HCT116 (cell line): ENCODE measurements at regions not wholly inside any gene's neighbourhood (a gene's known extent, or its start where the extent isn't known, plus 50 kb on each side); places are given as distances from the start of the nearest gene placed in this dataset.

Experiments used
- ATAC-seq: fragments of 200-7000 bp; cut with Tn5 transposase; 2 replicates; pipeline ENCODE4 v1.9.1; 2020; ENCODE audit warnings: mild to moderate bottlenecking, moderate library complexity
- BruUV-seq: library from RNA; stranded (reverse); fragments of 400-500 nt; replicated peaks from 2 replicates; lab custom pipeline; 2021; lab: Mats Ljungman, UMichigan
- CTCF ChIA-PET: fragments of 300-600 bp; sonication (Branson Sonifier 250); formaldehyde crosslinking; loops from one replicate; lab custom pipeline; 2021; ENCODE audit warnings: antibody characterized with exemption; lab: Charles Lee
- POLR2A ChIA-PET: fragments of 300-600, 350-600 bp; sonication (Branson Sonifier 250); formaldehyde crosslinking; loops from one replicate; lab custom pipeline; 2021; ENCODE audit warnings: antibody characterized with exemption; lab: Charles Lee
- RAD21 ChIA-PET, 2 experiments: fragments of 300-600 bp; sonication (Branson Sonifier 250); formaldehyde crosslinking; loops; one replicate each; lab custom pipeline; 2023; ENCODE audit warnings: low total read pairs in 2 of 2; ENCODE audit not compliant: uncharacterized antibody in 2 of 2, unreplicated experiment in 2 of 2, low non-redundant PET in 1 of 2; lab: Charles Lee
- DNase-seq: peaks from one replicate; pipeline ENCODE4 v3.0.0-alpha.2; 2010; ENCODE audit warnings: low read depth, low spot score
- H2AFZ ChIP-seq: fragments of 200-600 bp; shearing (Covaris generic), sonication (generic); 2 replicates; pipeline ENCODE4 v1.6.1; 2017; ENCODE audit warnings: low read depth, mixed run types, mixed read lengths, antibody characterized with exemption, low read length; ENCODE audit not compliant: poor library complexity, severe bottlenecking
- H3K27ac ChIP-seq: 2 replicates; pipeline ENCODE4 v1.5.1; 2012; ENCODE audit warnings: low read depth, low read length
- H3K27me3 ChIP-seq: fragments of 200-600 bp; sonication (generic); 2 replicates; pipeline ENCODE4 v1.6.1; 2016; ENCODE audit warnings: mixed run types, low read length, mixed read lengths; ENCODE audit not compliant: insufficient read depth
- H3K36me3 ChIP-seq, 2 experiments: fragments of 200-500 bp in 1 of 2; fragments of 200-600 bp in 1 of 2; sonication (Bioruptor generic) in 1 of 2; sonication (generic) in 1 of 2; 2 replicates each; pipeline versions ENCODE4 v1.5.1 to v1.6.1; 2014 to 2016; ENCODE audit warnings: low read length in 2 of 2, inconsistent platforms in 1 of 2, mixed read lengths in 1 of 2, mixed run types in 1 of 2; ENCODE audit not compliant: insufficient read depth in 2 of 2, control insufficient read depth in 1 of 2
- H3K4me1 ChIP-seq, 2 experiments: fragments of 200-600 bp in 1 of 2; sonication (generic) in 1 of 2; 2 replicates each; pipeline versions ENCODE4 v1.5.1 to v1.6.1; 2012 to 2017; ENCODE audit warnings: low read length in 2 of 2, inconsistent platforms in 1 of 2, mild to moderate bottlenecking in 1 of 2, mixed read lengths in 1 of 2, mixed run types in 1 of 2, moderate library complexity in 1 of 2; ENCODE audit not compliant: insufficient read depth in 2 of 2, control insufficient read depth in 1 of 2
- H3K4me2 ChIP-seq: fragments of 200-600 bp; sonication (generic); 2 replicates; pipeline ENCODE4 v1.6.1; 2017; ENCODE audit warnings: mixed run types, low read length, mixed read lengths
- H3K4me3 ChIP-seq, 2 experiments: fragments of 200-600 bp in 1 of 2; sonication (generic) in 1 of 2; replicated peaks in 1 of 2; 2 replicates each; pipeline ENCODE4 v1.5.1; 2011 to 2016; ENCODE audit warnings: low read length in 2 of 2, control low read depth in 1 of 2, low read depth in 1 of 2, mild to moderate bottlenecking in 1 of 2, mixed read lengths in 1 of 2, mixed run types in 1 of 2
- H3K79me2 ChIP-seq: fragments of 200-600 bp; sonication (generic); 2 replicates; pipeline ENCODE4 v1.6.1; 2017; ENCODE audit warnings: mild to moderate bottlenecking, mixed run types, low read length, moderate library complexity, mixed read lengths; ENCODE audit not compliant: insufficient read depth
- H3K9ac ChIP-seq: fragments of 200-600 bp; sonication (generic); 2 replicates; pipeline ENCODE4 v1.6.1; 2016; ENCODE audit warnings: low read length, mixed read lengths
- H3K9me2 ChIP-seq: fragments of 200-600 bp; sonication (generic), shearing (Covaris generic); 2 replicates; pipeline ENCODE4 v1.6.1; 2017; ENCODE audit warnings: mixed run types, mild to moderate bottlenecking, moderate library complexity; ENCODE audit not compliant: insufficient read depth
- H3K9me3 ChIP-seq, 2 experiments: fragments of 200-500 bp in 1 of 2; fragments of 200-600 bp in 1 of 2; sonication (Bioruptor generic) in 1 of 2; sonication (generic) in 1 of 2; 2 replicates each; pipeline ENCODE4 v1.6.1; 2014 to 2017; ENCODE audit warnings: low read length in 2 of 2, mixed read lengths in 2 of 2, inconsistent platforms in 1 of 2, low read depth in 1 of 2, mild to moderate bottlenecking in 1 of 2, mixed run types in 1 of 2, moderate library complexity in 1 of 2; ENCODE audit not compliant: control insufficient read depth in 1 of 2, insufficient read depth in 1 of 2
- H4K20me1 ChIP-seq: fragments of 200-600 bp; sonication (generic), shearing (Covaris generic); 2 replicates; pipeline ENCODE4 v1.6.1; 2017; ENCODE audit warnings: mixed run types, mild to moderate bottlenecking, moderate library complexity; ENCODE audit not compliant: insufficient read depth
- CBX3 ChIP-seq: IDR thresholded peaks from 2 replicates; pipeline ENCODE4 v1.6.1; 2012; ENCODE audit warnings: low read depth
- EZH2 ChIP-seq: fragments of 200-600 bp; sonication (generic); IDR thresholded peaks from 2 replicates; pipeline ENCODE4 v1.6.1; 2017; ENCODE audit warnings: antibody characterized with exemption, mixed run types
- EZH2phosphoT487 ChIP-seq: fragments of 200-600 bp; IDR thresholded peaks from 2 replicates; pipeline ENCODE4 v1.6.1; 2018; ENCODE audit warnings: antibody characterized with exemption, borderline replicate concordance
- POLR2A ChIP-seq: IDR thresholded peaks from 2 replicates; pipeline ENCODE4 v1.7.0; 2011; ENCODE audit warnings: borderline replicate concordance; ENCODE audit not compliant: insufficient read depth, insufficient read length; ENCODE audit errors: extremely low read depth
- SP1 ChIP-seq: IDR thresholded peaks from 2 replicates; pipeline ENCODE4 v1.6.1; 2012; ENCODE audit warnings: low read depth
- SRF ChIP-seq: IDR thresholded peaks from 2 replicates; pipeline ENCODE4 v1.6.1; 2012; ENCODE audit warnings: low read depth
- TCF7L2 ChIP-seq: IDR thresholded peaks from 2 replicates; pipeline ENCODE4 v1.7.0; 2011; ENCODE audit warnings: borderline replicate concordance, inconsistent platforms; ENCODE audit not compliant: insufficient read depth, insufficient read length; ENCODE audit errors: extremely low read depth
- ZBTB33 ChIP-seq: IDR thresholded peaks from 2 replicates; pipeline ENCODE4 v1.6.1; 2011; ENCODE audit warnings: mild to moderate bottlenecking, low read length, moderate library complexity; ENCODE audit not compliant: insufficient replicate concordance; ENCODE audit errors: extremely low read depth
- ZFX ChIP-seq: fragments of 450-650 bp; IDR thresholded peaks from 2 replicates; pipeline ENCODE4 v1.6.1; 2017
- intact Hi-C: fragments of 100-400 bp; cut with micrococcal nuclease; formaldehyde crosslinking; loops from 2 replicates; pipeline ENCODE4 v1.10.0; 2022

- Histone ChIP-seq H3K9me2 (no peaks in the 10 kb centered on the region), H3K9me3 (peaks cover 3 to 10% of the 10 kb centered on the region in 2 experiments; a peak in 3 of 4 replicates), H4K20me1 (no peaks in the 10 kb centered on the region), H3K27ac (no peak overlapping the region), H3K36me3 (no peaks in the 10 kb centered on the region), H2AFZ (no peak overlapping the region), H3K9ac (no peak overlapping the region), H3K4me2 (no peak overlapping the region), H3K79me2 (no peaks in the 10 kb centered on the region), H3K27me3 (no peaks in the 10 kb centered on the region), H3K4me3 (no peak overlapping the region), H3K4me1 (no peaks in the 10 kb centered on the region)
- no TSS peak for BruUV-seq
- ChIA-PET RAD21 (no interaction called here), CTCF (no interaction called here), POLR2A (no interaction called here)
- TF ChIP-seq EZH2phosphoT487 (no peak), EZH2 (no peak), POLR2A (no peak)
- DNase-seq (no peak), ATAC-seq (no peak)
- intact Hi-C loops = no loop called here
These were observed 1961.8 kb upstream of the FLRT2 start for GRCh38 chr14:83568141-83568540.

- Histone ChIP-seq H3K9ac (no peak overlapping the region), H2AFZ (no peak overlapping the region), H3K9me3 (peaks cover 8 to 18% of the 10 kb centered on the region in 2 experiments; a peak in 3 of 4 replicates), H3K36me3 (no peaks in the 10 kb centered on the region)
- ATAC-seq = no peak
- no peak for TF ChIP-seq SP1
- no peak for TF ChIP-seq SRF
- TF ChIP-seq CBX3 = no peak
- no peak for TF ChIP-seq ZBTB33
- no peak for TF ChIP-seq TCF7L2
- no peak for TF ChIP-seq ZFX
- TF ChIP-seq, all 23 proteins: peak for 0
- intact Hi-C loops = no loop called here
- no peak for DNase-seq
- H3K9me2 ChIP-seq = no peaks in the 10 kb centered on the region
- RAD21 ChIA-PET = no interaction called here
- H3K79me2 ChIP-seq = no peaks in the 10 kb centered on the region
- H3K4me2 ChIP-seq = no peak overlapping the region
- CTCF ChIA-PET = no interaction called here
- H4K20me1 ChIP-seq = no peaks in the 10 kb centered on the region
- H3K27me3 ChIP-seq = no peaks in the 10 kb centered on the region
- no peak overlapping the region for H3K27ac ChIP-seq
- no peaks in the 10 kb centered on the region for H3K4me1 ChIP-seq
- no peak overlapping the region for H3K4me3 ChIP-seq
- no TSS peak for BruUV-seq
- POLR2A ChIA-PET = no interaction called here
These were observed 1954.6 kb upstream of the FLRT2 start for GRCh38 chr14:83575301-83575700.
